DND-41 (cell line): ENCODE measurements at regions not wholly inside any gene's neighbourhood (a gene's known extent, or its start where the extent isn't known, plus 50 kb on each side); places are given as distances from the start of the nearest gene placed in this dataset.

ENCODE experiments used
- CTCF ChIP-seq: IDR thresholded peaks from 2 replicates; pipeline ENCODE4 v1.5.1; 2012; ENCODE audit warnings: borderline replicate concordance, low read length, moderate library complexity, mild to moderate bottlenecking; ENCODE audit not compliant: poor library complexity, severe bottlenecking; ENCODE audit errors: extremely low read depth
- EZH2 ChIP-seq: IDR thresholded peaks from 3 replicates; pipeline ENCODE4 v1.6.1; 2012; ENCODE audit warnings: borderline replicate concordance, low read depth, mild to moderate bottlenecking, moderate library complexity, low read length, inconsistent platforms; ENCODE audit not compliant: severe bottlenecking

GRCh38 chr6:167683028-167683862, 143.5 kb upstream of the AFDN start:
- TF ChIP-seq CTCF (no peak), EZH2 (no peak)
